ENCODE measurements at regions not wholly inside any gene's neighbourhood (a gene's known extent, or its start where the extent isn't known, plus 50 kb on each side); places are given as distances from the start of the nearest gene placed in this dataset.

DNA sequence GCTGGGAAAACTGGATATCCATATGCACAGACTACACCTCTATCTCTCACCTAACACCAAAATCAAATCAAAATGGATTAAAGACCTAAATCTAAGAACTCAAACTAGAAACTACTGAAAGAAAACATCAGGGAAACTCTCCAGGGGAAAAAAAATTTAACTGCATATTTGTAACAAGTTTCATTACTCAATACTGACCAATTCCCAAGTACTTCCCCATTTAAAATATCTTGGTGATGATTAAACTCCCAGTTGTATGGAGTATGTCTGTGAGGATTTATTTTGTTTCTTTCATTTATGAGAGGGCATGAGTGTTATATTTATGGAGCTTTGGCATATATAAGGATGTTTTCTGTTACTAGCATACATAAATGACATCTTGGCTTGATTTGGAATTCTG lies 112.3 kb upstream of the IL15 start:
- TF ChIP-seq, protein P1, sequence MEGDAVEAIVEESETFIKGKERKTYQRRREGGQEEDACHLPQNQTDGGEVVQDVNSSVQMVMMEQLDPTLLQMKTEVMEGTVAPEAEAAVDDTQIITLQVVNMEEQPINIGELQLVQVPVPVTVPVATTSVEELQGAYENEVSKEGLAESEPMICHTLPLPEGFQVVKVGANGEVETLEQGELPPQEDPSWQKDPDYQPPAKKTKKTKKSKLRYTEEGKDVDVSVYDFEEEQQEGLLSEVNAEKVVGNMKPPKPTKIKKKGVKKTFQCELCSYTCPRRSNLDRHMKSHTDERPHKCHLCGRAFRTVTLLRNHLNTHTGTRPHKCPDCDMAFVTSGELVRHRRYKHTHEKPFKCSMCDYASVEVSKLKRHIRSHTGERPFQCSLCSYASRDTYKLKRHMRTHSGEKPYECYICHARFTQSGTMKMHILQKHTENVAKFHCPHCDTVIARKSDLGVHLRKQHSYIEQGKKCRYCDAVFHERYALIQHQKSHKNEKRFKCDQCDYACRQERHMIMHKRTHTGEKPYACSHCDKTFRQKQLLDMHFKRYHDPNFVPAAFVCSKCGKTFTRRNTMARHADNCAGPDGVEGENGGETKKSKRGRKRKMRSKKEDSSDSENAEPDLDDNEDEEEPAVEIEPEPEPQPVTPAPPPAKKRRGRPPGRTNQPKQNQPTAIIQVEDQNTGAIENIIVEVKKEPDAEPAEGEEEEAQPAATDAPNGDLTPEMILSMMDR (IDR thresholded peaks at IDR 0.05 in 8 of 11, conservative IDR thresholded peaks at IDR 0.05 in 3 of 11), result no peak
- no peak for TF ChIP-seq POLR2A (IDR thresholded peaks at IDR 0.05)
